ENCODE measurements at regions not wholly inside any gene's neighbourhood (a gene's known extent, or its start where the extent isn't known, plus 50 kb on each side); places are given as distances from the start of the nearest gene placed in this dataset.

- Histone ChIP-seq H3K27ac (ENCODE audit: low read depth in 2 of 2, low read length in 1 of 2) (no peak overlapping the region), H3K4me1 (ENCODE audit: control insufficient read depth in 2 of 2, insufficient read depth in 2 of 2, low read length in 1 of 2) (no peaks in the 10 kb centered on the region), H3K4me3 (ENCODE audit: low read depth in 1 of 2, low read length in 2 of 2) (no peak overlapping the region), H3K27me3 (ENCODE audit: control insufficient read depth in 1 of 2, insufficient read depth in 2 of 2, low read length in 2 of 2) (no peaks in the 10 kb centered on the region), H3K36me3 (ENCODE audit: control insufficient read depth in 2 of 2, insufficient read depth in 2 of 2, low read length in 1 of 2) (no peaks in the 10 kb centered on the region), H3K9me3 (ENCODE audit: control insufficient read depth in 2 of 2, insufficient read depth in 1 of 2, low read depth in 1 of 2, low read length in 1 of 2) (no peaks in the 10 kb centered on the region)
- WGBS, 2 donors = 39 to 58% methylated on average over 1 of the region's 1 CpG
Observed at GRCh38 chr10:56874950-56875349, 513.9 kb upstream of the ZWINT start.

- no peaks in the 10 kb centered on the region for H3K9me3 ChIP-seq (ENCODE audit: control insufficient read depth in 2 of 2, insufficient read depth in 1 of 2, low read depth in 1 of 2, low read length in 1 of 2)
- no peak overlapping the region for H3K27ac ChIP-seq (ENCODE audit: low read depth in 2 of 2, low read length in 1 of 2)
- H3K27me3 ChIP-seq (ENCODE audit: control insufficient read depth in 1 of 2, insufficient read depth in 2 of 2, low read length in 2 of 2) = no peaks in the 10 kb centered on the region
- H3K36me3 ChIP-seq (ENCODE audit: control insufficient read depth in 2 of 2, insufficient read depth in 2 of 2, low read length in 1 of 2) = no peaks in the 10 kb centered on the region
- H3K4me3 ChIP-seq (ENCODE audit: low read depth in 1 of 2, low read length in 2 of 2) = no peak overlapping the region
- no peaks in the 10 kb centered on the region for H3K4me1 ChIP-seq (ENCODE audit: control insufficient read depth in 2 of 2, insufficient read depth in 2 of 2, low read length in 1 of 2)
Observed at GRCh38 chr10:56871160-56871668, 510.2 kb upstream of the ZWINT start.

GRCh38 chr10:56867236-56867635 lies 506.2 kb upstream of the ZWINT start:
- WGBS, 2 donors = 84 to 93% methylated on average over 3 of the region's 3 CpGs
- no peaks in the 10 kb centered on the region for H3K27me3 ChIP-seq (ENCODE audit: control insufficient read depth in 1 of 2, insufficient read depth in 2 of 2, low read length in 2 of 2)
- H3K27ac ChIP-seq (ENCODE audit: low read depth in 2 of 2, low read length in 1 of 2) = no peak overlapping the region
- H3K4me3 ChIP-seq (ENCODE audit: low read depth in 1 of 2, low read length in 2 of 2) = no peak overlapping the region
- H3K4me1 ChIP-seq (ENCODE audit: control insufficient read depth in 2 of 2, insufficient read depth in 2 of 2, low read length in 1 of 2) = no peaks in the 10 kb centered on the region
- H3K36me3 ChIP-seq (ENCODE audit: control insufficient read depth in 2 of 2, insufficient read depth in 2 of 2, low read length in 1 of 2) = no peaks in the 10 kb centered on the region
- no peaks in the 10 kb centered on the region for H3K9me3 ChIP-seq (ENCODE audit: control insufficient read depth in 2 of 2, insufficient read depth in 1 of 2, low read depth in 1 of 2, low read length in 1 of 2)

- no peak overlapping the region for H3K27ac ChIP-seq (ENCODE audit: low read depth in 2 of 2, low read length in 1 of 2)
- no peaks in the 10 kb centered on the region for H3K9me3 ChIP-seq (ENCODE audit: control insufficient read depth in 2 of 2, insufficient read depth in 1 of 2, low read depth in 1 of 2, low read length in 1 of 2)
- H3K4me3 ChIP-seq (ENCODE audit: low read depth in 1 of 2, low read length in 2 of 2) = no peak overlapping the region
- H3K4me1 ChIP-seq (ENCODE audit: control insufficient read depth in 2 of 2, insufficient read depth in 2 of 2, low read length in 1 of 2) = no peaks in the 10 kb centered on the region
- no peaks in the 10 kb centered on the region for H3K36me3 ChIP-seq (ENCODE audit: control insufficient read depth in 2 of 2, insufficient read depth in 2 of 2, low read length in 1 of 2)
- WGBS, 2 donors = 76 to 87% methylated on average over 2 of the region's 2 CpGs
- H3K27me3 ChIP-seq (ENCODE audit: control insufficient read depth in 1 of 2, insufficient read depth in 2 of 2, low read length in 2 of 2) = no peaks in the 10 kb centered on the region
Observed at GRCh38 chr10:56856569-56856968, 495.5 kb upstream of the ZWINT start.

- no peak overlapping the region for H3K27ac ChIP-seq (ENCODE audit: low read depth in 2 of 2, low read length in 1 of 2)
- no peaks in the 10 kb centered on the region for H3K36me3 ChIP-seq (ENCODE audit: control insufficient read depth in 2 of 2, insufficient read depth in 2 of 2, low read length in 1 of 2)
- no peak overlapping the region for H3K4me3 ChIP-seq (ENCODE audit: low read depth in 1 of 2, low read length in 2 of 2)
- no peaks in the 10 kb centered on the region for H3K27me3 ChIP-seq (ENCODE audit: control insufficient read depth in 1 of 2, insufficient read depth in 2 of 2, low read length in 2 of 2)
- 79 to 81% methylated on average over 6 of the region's 6 CpGs for WGBS, 2 donors
- H3K4me1 ChIP-seq (ENCODE audit: control insufficient read depth in 2 of 2, insufficient read depth in 2 of 2, low read length in 1 of 2) = no peaks in the 10 kb centered on the region
- H3K9me3 ChIP-seq (ENCODE audit: control insufficient read depth in 2 of 2, insufficient read depth in 1 of 2, low read depth in 1 of 2, low read length in 1 of 2) = no peaks in the 10 kb centered on the region
Observed at GRCh38 chr10:56844978-56845529, 484.0 kb upstream of the ZWINT start.

GRCh38 chr10:56836659-56837058 lies 475.6 kb upstream of the ZWINT start:
- Histone ChIP-seq H3K4me3 (ENCODE audit: low read depth in 1 of 2, low read length in 2 of 2) (no peak overlapping the region), H3K4me1 (ENCODE audit: control insufficient read depth in 2 of 2, insufficient read depth in 2 of 2, low read length in 1 of 2) (no peaks in the 10 kb centered on the region), H3K27ac (ENCODE audit: low read depth in 2 of 2, low read length in 1 of 2) (no peak overlapping the region), H3K27me3 (ENCODE audit: control insufficient read depth in 1 of 2, insufficient read depth in 2 of 2, low read length in 2 of 2) (no peaks in the 10 kb centered on the region), H3K9me3 (ENCODE audit: control insufficient read depth in 2 of 2, insufficient read depth in 1 of 2, low read depth in 1 of 2, low read length in 1 of 2) (no peaks in the 10 kb centered on the region), H3K36me3 (ENCODE audit: control insufficient read depth in 2 of 2, insufficient read depth in 2 of 2, low read length in 1 of 2) (no peaks in the 10 kb centered on the region)

DNA sequence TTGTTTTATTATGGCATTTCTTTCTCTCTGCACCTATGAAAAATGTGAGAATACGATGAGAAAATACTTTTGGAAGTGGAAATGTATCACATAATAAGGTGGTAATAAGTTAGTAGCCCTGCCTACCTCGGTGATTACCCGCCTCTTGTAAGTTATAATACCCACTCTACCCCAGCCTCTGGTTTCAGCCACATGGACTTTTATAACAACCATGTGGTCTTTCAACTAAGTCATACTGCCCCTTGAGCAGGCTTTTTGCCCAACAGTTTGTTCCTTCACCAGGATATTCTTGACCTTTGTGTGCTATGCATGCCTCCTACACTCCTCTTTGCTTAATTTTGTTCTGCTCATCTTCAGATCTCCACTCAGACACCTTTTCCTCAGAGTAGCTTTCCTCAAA lies 470.6 kb upstream of the ZWINT start:
- Histone ChIP-seq H3K27ac (ENCODE audit: low read depth in 2 of 2, low read length in 1 of 2) (no peak overlapping the region), H3K36me3 (ENCODE audit: control insufficient read depth in 2 of 2, insufficient read depth in 2 of 2, low read length in 1 of 2) (no peaks in the 10 kb centered on the region), H3K4me1 (ENCODE audit: control insufficient read depth in 2 of 2, insufficient read depth in 2 of 2, low read length in 1 of 2) (no peaks in the 10 kb centered on the region), H3K27me3 (ENCODE audit: control insufficient read depth in 1 of 2, insufficient read depth in 2 of 2, low read length in 2 of 2) (no peaks in the 10 kb centered on the region), H3K9me3 (ENCODE audit: control insufficient read depth in 2 of 2, insufficient read depth in 1 of 2, low read depth in 1 of 2, low read length in 1 of 2) (no peaks in the 10 kb centered on the region), H3K4me3 (ENCODE audit: low read depth in 1 of 2, low read length in 2 of 2) (no peak overlapping the region)
- WGBS, 2 donors = 52 to 56% methylated on average over 3 of the region's 3 CpGs

DNA sequence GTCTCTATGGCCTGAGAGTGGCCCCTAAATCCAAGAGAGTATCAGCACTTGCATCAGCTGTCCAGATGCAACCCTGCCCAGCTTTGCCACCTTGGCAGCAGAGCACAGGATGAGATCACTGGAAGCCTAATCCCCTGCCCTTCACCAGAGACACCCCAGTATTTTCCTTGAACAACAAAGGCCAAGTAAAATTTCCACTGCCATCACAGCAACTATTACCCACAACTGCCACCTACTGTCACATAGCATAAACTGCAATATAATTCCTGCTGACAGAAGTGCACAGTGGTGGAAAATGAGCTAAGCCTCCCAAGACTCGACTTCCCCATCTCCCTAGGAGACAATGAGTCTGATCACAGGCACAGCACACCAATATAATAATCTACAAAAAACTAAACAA lies 462.8 kb upstream of the ZWINT start:
- no peak overlapping the region for H3K4me3 ChIP-seq (ENCODE audit: low read depth in 1 of 2, low read length in 2 of 2)
- WGBS, 2 donors = 33 to 44% methylated on average over 1 of the region's 1 CpG
- H3K4me1 ChIP-seq (ENCODE audit: control insufficient read depth in 2 of 2, insufficient read depth in 2 of 2, low read length in 1 of 2) = no peaks in the 10 kb centered on the region
- H3K27me3 ChIP-seq (ENCODE audit: control insufficient read depth in 1 of 2, insufficient read depth in 2 of 2, low read length in 2 of 2) = no peaks in the 10 kb centered on the region
- no peaks in the 10 kb centered on the region for H3K36me3 ChIP-seq (ENCODE audit: control insufficient read depth in 2 of 2, insufficient read depth in 2 of 2, low read length in 1 of 2)
- peaks cover 11% of the 10 kb centered on the region in 2 donors for H3K9me3 ChIP-seq (ENCODE audit: control insufficient read depth in 2 of 2, insufficient read depth in 1 of 2, low read depth in 1 of 2, low read length in 1 of 2)
- no peak overlapping the region for H3K27ac ChIP-seq (ENCODE audit: low read depth in 2 of 2, low read length in 1 of 2)

- no peaks in the 10 kb centered on the region for H3K36me3 ChIP-seq (ENCODE audit: control insufficient read depth in 2 of 2, insufficient read depth in 2 of 2, low read length in 1 of 2)
- no peaks in the 10 kb centered on the region for H3K4me1 ChIP-seq (ENCODE audit: control insufficient read depth in 2 of 2, insufficient read depth in 2 of 2, low read length in 1 of 2)
- H3K4me3 ChIP-seq (ENCODE audit: low read depth in 1 of 2, low read length in 2 of 2) = no peak overlapping the region
- no peak overlapping the region for H3K27ac ChIP-seq (ENCODE audit: low read depth in 2 of 2, low read length in 1 of 2)
- H3K9me3 ChIP-seq (ENCODE audit: control insufficient read depth in 2 of 2, insufficient read depth in 1 of 2, low read depth in 1 of 2, low read length in 1 of 2) = no peaks in the 10 kb centered on the region
- H3K27me3 ChIP-seq (ENCODE audit: control insufficient read depth in 1 of 2, insufficient read depth in 2 of 2, low read length in 2 of 2) = no peaks in the 10 kb centered on the region
- 0 to 30% methylated on average over 1 of the region's 1 CpG for WGBS, 2 donors
Observed at GRCh38 chr10:56805022-56805421, 444.0 kb upstream of the ZWINT start.

GRCh38 chr10:56785292-56785691 lies 424.2 kb upstream of the ZWINT start:
- 52 to 74% methylated on average over 3 of the region's 3 CpGs for WGBS, 2 donors
- H3K27ac ChIP-seq (ENCODE audit: low read depth in 2 of 2, low read length in 1 of 2) = no peak overlapping the region
- no peaks in the 10 kb centered on the region for H3K36me3 ChIP-seq (ENCODE audit: control insufficient read depth in 2 of 2, insufficient read depth in 2 of 2, low read length in 1 of 2)
- H3K4me3 ChIP-seq (ENCODE audit: low read depth in 1 of 2, low read length in 2 of 2) = no peak overlapping the region
- H3K9me3 ChIP-seq (ENCODE audit: control insufficient read depth in 2 of 2, insufficient read depth in 1 of 2, low read depth in 1 of 2, low read length in 1 of 2) = no peaks in the 10 kb centered on the region
- no peaks in the 10 kb centered on the region for H3K4me1 ChIP-seq (ENCODE audit: control insufficient read depth in 2 of 2, insufficient read depth in 2 of 2, low read length in 1 of 2)
- no peaks in the 10 kb centered on the region for H3K27me3 ChIP-seq (ENCODE audit: control insufficient read depth in 1 of 2, insufficient read depth in 2 of 2, low read length in 2 of 2)

All from esophagus (tissue), 2 donors.